Thoracic aorta (tissue), 2 donors: ENCODE measurements at regions not wholly inside any gene's neighbourhood (a gene's known extent, or its start where the extent isn't known, plus 50 kb on each side); places are given as distances from the start of the nearest gene placed in this dataset.

Source experiments
- ATAC-seq: fragments of 150-250 bp; one replicate; pipeline ENCODE4 v1.8.0; 2017; ENCODE audit warnings: low read depth; ENCODE audit not compliant: insufficient number of reproducible peaks, low FRiP score
- DNase-seq: peaks from one replicate; pipeline ENCODE4 v3.0.0-alpha.2; 2020; ENCODE audit warnings: low spot score
- H3K27ac ChIP-seq, 2 donors: fragments of 200-600 bp; sonication (generic); 1 replicate in 1 of 2; 2 replicates in 1 of 2; pipeline ENCODE4 v1.5.1; 2016; ENCODE audit warnings: mild to moderate bottlenecking in 2 of 2, moderate library complexity in 2 of 2
- H3K27me3 ChIP-seq: fragments of 200-600 bp; sonication (generic); replicated peaks from 2 replicates; pipeline ENCODE4 v1.6.0; 2016; ENCODE audit warnings: mild to moderate bottlenecking; ENCODE audit not compliant: insufficient read depth
- H3K36me3 ChIP-seq: fragments of 200-600 bp; sonication (generic); one replicate; pipeline ENCODE4 v1.5.1; 2016
- H3K4me1 ChIP-seq, 2 donors: fragments of 200-600 bp; sonication (generic); 1 replicate in 1 of 2; 2 replicates in 1 of 2; pipeline versions ENCODE4 v1.5.1 to v1.6.0; 2016; ENCODE audit warnings: low read depth in 2 of 2, mild to moderate bottlenecking in 1 of 2; ENCODE audit not compliant: control insufficient read depth in 1 of 2
- H3K4me3 ChIP-seq: fragments of 200-600 bp; sonication (generic); 2 replicates; pipeline ENCODE4 v1.5.1; 2016; ENCODE audit warnings: mild to moderate bottlenecking
- H3K9me3 ChIP-seq: fragments of 200-600 bp; sonication (generic); 2 replicates; pipeline ENCODE4 v1.5.1; 2016
- CTCF ChIP-seq: fragments of 200-600 bp; sonication (generic); IDR thresholded peaks from one replicate; pipeline ENCODE4 v1.5.1; 2019; ENCODE audit warnings: antibody characterized with exemption

DNA sequence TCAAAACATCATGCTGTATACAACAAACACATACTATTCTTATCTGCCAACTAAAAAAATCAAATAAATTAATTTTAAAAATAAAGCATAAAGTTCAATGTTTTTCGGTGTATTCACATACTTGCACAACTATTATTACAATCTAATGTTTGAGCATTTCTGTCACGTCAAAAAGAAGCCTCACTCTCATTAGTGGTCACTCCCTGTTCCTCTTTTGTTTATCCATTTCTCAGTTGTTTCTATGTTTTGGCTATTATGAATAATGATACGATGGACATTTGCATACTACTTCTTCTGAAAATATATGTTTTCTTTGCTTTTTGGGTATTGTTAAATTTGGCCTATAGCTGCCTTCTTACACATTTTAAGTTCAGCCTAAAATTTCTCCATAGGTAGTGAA lies 773.0 kb upstream of the HS6ST1 start:
- no peak overlapping the region for H3K4me3 ChIP-seq
- H3K27ac ChIP-seq = no peak overlapping the region
- no peaks in the 10 kb centered on the region for H3K4me1 ChIP-seq
- ATAC-seq (no peak), DNase-seq (no peak)
- TF ChIP-seq CTCF = no peak
- no peaks in the 10 kb centered on the region for H3K9me3 ChIP-seq
- no peaks in the 10 kb centered on the region for H3K36me3 ChIP-seq
- no peaks in the 10 kb centered on the region for H3K27me3 ChIP-seq

- Histone ChIP-seq H3K4me1 (no peaks in the 10 kb centered on the region), H3K9me3 (no peaks in the 10 kb centered on the region), H3K27me3 (no peaks in the 10 kb centered on the region), H3K4me3 (no peak overlapping the region), H3K27ac (no peak overlapping the region), H3K36me3 (no peaks in the 10 kb centered on the region)
- ATAC-seq (no peak), DNase-seq (no peak)
- TF ChIP-seq CTCF = no peak
Observed at GRCh38 chr2:129092956-129093355, 774.3 kb upstream of the HS6ST1 start.

- H3K4me1 ChIP-seq = no peaks in the 10 kb centered on the region
- no peak for DNase-seq
- no peaks in the 10 kb centered on the region for H3K9me3 ChIP-seq
- no peak for ATAC-seq
- H3K4me3 ChIP-seq = no peak overlapping the region
- no peaks in the 10 kb centered on the region for H3K27me3 ChIP-seq
- no peak overlapping the region for H3K27ac ChIP-seq
- no peaks in the 10 kb centered on the region for H3K36me3 ChIP-seq
- no peak for TF ChIP-seq CTCF
Observed at GRCh38 chr2:129101186-129101585, 782.5 kb upstream of the HS6ST1 start.

DNA sequence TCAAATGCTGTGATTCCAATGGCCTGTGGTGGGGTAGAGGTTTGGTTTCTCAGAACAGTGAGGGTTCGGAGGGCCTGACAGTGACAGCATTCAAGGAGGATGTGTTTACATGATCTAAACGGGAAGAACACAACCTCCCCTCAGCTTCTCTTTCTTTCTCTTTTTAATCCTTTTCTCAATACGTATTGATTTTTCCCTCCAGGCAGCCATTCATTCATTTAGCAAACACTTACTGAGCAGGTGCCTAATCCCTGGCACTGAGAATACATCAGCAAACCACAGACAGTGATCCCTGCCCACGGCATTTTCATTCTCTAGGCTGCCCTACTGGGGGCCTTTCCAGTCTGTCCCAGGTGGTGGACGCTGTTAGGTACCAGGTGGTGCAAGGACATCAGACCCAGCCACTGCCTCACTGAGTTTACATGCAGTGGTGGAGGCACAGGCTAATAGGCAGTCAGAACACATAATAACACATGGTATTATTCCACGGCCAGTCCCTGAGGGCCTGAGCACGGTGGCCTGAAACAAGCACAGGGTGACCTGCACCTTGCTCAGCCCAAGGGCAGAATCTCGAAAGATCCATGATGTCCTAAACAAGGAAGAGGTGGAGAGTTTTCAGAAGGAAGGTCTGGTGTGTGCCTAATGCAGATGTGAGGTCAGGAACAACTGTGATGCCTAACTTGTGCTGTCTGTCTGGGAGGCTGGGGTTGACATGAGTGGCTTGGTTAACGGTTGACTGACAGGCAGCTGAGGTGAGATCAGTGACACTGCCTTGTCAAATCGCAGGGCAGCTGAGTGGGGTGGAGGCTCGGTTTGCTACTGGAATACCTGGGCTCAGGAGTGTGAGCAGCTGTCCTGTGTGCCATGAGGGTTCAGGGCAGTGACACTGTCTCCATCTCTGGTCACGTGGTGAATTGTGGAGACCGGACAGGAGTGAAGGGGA lies 785.5 kb upstream of the HS6ST1 start:
- H3K4me1 ChIP-seq = no peaks in the 10 kb centered on the region
- DNase-seq = no peak
- ATAC-seq = no peak
- no peaks in the 10 kb centered on the region for H3K27me3 ChIP-seq
- H3K27ac ChIP-seq = no peak overlapping the region
- H3K36me3 ChIP-seq = no peaks in the 10 kb centered on the region
- TF ChIP-seq CTCF = no peak
- H3K4me3 ChIP-seq = no peak overlapping the region
- no peaks in the 10 kb centered on the region for H3K9me3 ChIP-seq

DNA sequence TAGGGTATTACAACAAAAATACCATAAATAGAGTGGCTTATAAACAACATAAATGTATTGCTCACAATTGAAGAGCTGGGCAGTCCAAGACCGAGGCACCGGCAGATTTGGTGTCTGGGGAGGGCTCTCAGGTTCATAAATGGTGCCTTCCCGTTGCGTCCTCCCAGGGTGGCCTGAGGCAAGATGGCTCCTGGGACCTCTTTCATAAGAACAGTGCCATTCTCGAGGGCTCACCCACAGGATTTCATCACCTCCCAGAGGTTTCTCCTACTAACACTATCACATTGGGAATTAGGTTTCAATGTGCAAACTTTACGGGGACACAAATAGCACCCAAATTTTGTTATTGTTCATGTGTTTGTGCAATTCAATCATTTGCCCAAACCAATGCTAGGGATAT lies 793.5 kb upstream of the HS6ST1 start:
- Histone ChIP-seq H3K4me3 (no peak overlapping the region), H3K4me1 (peaks cover 1 to 2% of the 10 kb centered on the region in 2 donors), H3K27ac (no peak overlapping the region), H3K9me3 (no peaks in the 10 kb centered on the region), H3K27me3 (no peaks in the 10 kb centered on the region), H3K36me3 (no peaks in the 10 kb centered on the region)
- TF ChIP-seq CTCF = no peak
- DNase-seq (no peak), ATAC-seq (no peak)
